Thyroid gland (tissue), 4 donors: ENCODE measurements at regions not wholly inside any gene's neighbourhood (a gene's known extent, or its start where the extent isn't known, plus 50 kb on each side); places are given as distances from the start of the nearest gene placed in this dataset. TPM values are rescaled to one million over a fixed set of nuclear protein-coding genes. Genes with fewer than 3 reads are reported as not detected.
"Not testable (repeated sequence)": the region's sequence is repeated elsewhere in the genome, so short reads cannot be mapped to it uniquely, and the experiment has no call there.

ENCODE experiments used
- DNase-seq, 2 donors: peaks; one replicate each; pipeline ENCODE4 v3.0.0-alpha.2; 2019
- H3K27ac ChIP-seq, 3 donors: fragments of 200-600 bp; sonication (generic); 1 replicate in 2 of 3; 2 replicates in 1 of 3; pipeline ENCODE4 v1.5.1; 2016 to 2019; ENCODE audit warnings: mild to moderate bottlenecking in 1 of 3, moderate library complexity in 1 of 3
- H3K27me3 ChIP-seq: fragments of 200-600 bp; sonication (generic); one replicate; pipeline ENCODE4 v1.5.1; 2019
- H3K36me3 ChIP-seq, 2 donors: fragments of 200-600 bp; sonication (generic); one replicate each; pipeline ENCODE4 v1.5.1; 2016 to 2019
- H3K4me1 ChIP-seq, 2 donors: fragments of 200-600 bp; sonication (generic); one replicate each; pipeline ENCODE4 v1.5.1; 2017 to 2019
- H3K4me3 ChIP-seq, 3 donors: fragments of 200-600 bp; sonication (generic); replicated peaks in 1 of 3; 1 replicate in 2 of 3; 2 replicates in 1 of 3; pipeline ENCODE4 v1.5.1; 2016; ENCODE audit warnings: mild to moderate bottlenecking in 1 of 3
- H3K9me3 ChIP-seq: fragments of 200-600 bp; sonication (generic); one replicate; pipeline ENCODE4 v1.5.1; 2017
- POLR2A ChIP-seq, 2 donors: fragments of 450-650 bp; IDR thresholded peaks; one replicate each; pipeline ENCODE4 v1.6.1; 2017; ENCODE audit warnings: antibody characterized with exemption in 2 of 2, mild to moderate bottlenecking in 2 of 2, moderate library complexity in 1 of 2
- WGBS, 2 donors: methylation state at CpG; one replicate each; pipeline ENCODE4 v1.1.5; 2017; 5-methylcytosine and 5-hydroxymethylcytosine counted together
- intact Hi-C: fragments of 100-400 bp; cut with DNase I; formaldehyde crosslinking; loops from one replicate; pipeline ENCODE4 v1.15.1; 2023
- small RNA-seq: library from RNA; depleted of rRNA; stranded (forward); fragments of <200 nt; gene quantifications from one replicate; pipeline ENCODE3, GENCODE V24; 2016
- TF ChIP-seq, protein P1 (sequence below), 6 experiments: fragments of 200-600 bp in 3 of 6; fragments of 450-650 bp in 3 of 6; sonication (generic) in 3 of 6; IDR thresholded peaks; one replicate each; pipeline ENCODE4 v1.5.1; 2016 to 2019; ENCODE audit warnings: antibody characterized with exemption in 6 of 6, mild to moderate bottlenecking in 2 of 6, inconsistent platforms in 1 of 6, moderate library complexity in 1 of 6

DNA sequence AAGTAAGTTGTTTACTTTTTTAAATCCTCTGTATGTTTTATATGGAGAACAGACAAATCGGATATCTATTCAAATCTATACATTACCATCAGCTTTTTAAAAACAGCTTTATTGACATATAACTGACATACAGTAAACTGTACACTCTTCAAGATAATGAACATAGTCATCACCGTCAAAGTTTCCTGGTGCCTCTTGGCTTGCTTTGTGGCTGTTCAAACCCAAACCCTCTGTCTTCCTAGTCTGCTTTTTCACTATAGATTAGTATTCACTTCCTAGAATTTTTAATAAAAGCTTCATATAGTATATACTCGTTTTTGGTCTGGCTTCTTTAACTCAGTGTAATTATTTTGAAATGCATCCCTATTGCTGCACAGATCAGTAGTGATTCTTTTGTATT is 56.4 kb upstream of the TPTE start:
- Histone ChIP-seq H3K9me3 (no peaks in the 10 kb centered on the region), H3K4me1 (no peaks in the 10 kb centered on the region), H3K27me3 (no peaks in the 10 kb centered on the region), H3K36me3 (no peaks in the 10 kb centered on the region), H3K4me3 (no peak overlapping the region), H3K27ac (no peak overlapping the region)
- TF ChIP-seq POLR2A (IDR thresholded peaks at IDR 0.05), result no peak
- TF ChIP-seq, protein P1, sequence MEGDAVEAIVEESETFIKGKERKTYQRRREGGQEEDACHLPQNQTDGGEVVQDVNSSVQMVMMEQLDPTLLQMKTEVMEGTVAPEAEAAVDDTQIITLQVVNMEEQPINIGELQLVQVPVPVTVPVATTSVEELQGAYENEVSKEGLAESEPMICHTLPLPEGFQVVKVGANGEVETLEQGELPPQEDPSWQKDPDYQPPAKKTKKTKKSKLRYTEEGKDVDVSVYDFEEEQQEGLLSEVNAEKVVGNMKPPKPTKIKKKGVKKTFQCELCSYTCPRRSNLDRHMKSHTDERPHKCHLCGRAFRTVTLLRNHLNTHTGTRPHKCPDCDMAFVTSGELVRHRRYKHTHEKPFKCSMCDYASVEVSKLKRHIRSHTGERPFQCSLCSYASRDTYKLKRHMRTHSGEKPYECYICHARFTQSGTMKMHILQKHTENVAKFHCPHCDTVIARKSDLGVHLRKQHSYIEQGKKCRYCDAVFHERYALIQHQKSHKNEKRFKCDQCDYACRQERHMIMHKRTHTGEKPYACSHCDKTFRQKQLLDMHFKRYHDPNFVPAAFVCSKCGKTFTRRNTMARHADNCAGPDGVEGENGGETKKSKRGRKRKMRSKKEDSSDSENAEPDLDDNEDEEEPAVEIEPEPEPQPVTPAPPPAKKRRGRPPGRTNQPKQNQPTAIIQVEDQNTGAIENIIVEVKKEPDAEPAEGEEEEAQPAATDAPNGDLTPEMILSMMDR (IDR thresholded peaks at IDR 0.05), result no peak
- intact Hi-C loops, result no loop called here
- 40 to 42% methylated on average over 3 of the region's 3 CpGs for WGBS, 2 donors
- no peak for DNase-seq

DNA sequence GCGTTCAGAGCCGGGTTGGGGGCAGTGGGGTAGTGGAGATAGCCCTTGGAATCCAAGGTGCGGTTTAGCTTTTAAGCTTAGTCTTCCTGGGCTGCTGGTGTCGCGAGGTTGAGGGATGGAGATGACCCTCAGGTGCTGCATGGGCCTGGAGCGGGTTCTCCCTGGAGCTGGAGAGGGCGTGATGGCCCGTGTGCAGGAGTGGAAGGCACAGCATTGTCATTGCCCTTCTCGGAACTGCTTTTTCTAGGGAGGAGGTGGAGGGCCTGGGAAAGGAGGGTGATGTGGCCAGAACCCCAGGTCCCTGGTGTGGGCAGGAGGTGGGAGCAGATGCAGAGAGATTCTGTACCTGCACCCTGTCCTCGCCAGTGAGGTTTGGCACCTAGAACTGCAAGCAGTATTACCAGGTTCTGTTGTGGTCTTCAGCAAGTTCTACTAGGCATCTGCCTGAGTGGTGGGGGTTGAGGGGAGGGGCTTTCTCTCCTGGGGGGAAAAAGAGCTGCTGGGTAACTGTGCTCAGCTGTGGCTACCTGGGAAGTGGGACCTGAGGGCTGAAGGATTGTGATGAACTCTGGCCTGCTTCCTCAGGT is 55.8 kb upstream of the TPTE start:
- H3K4me1 ChIP-seq, H3K4me3 ChIP-seq, H3K9me3 ChIP-seq, H3K27me3 ChIP-seq, H3K36me3 ChIP-seq, intact Hi-C loops, H3K27ac ChIP-seq, DNase-seq: not testable (repeated sequence)
- 54 to 65% methylated on average over 10 of the region's 10 CpGs for WGBS, 2 donors

DNA sequence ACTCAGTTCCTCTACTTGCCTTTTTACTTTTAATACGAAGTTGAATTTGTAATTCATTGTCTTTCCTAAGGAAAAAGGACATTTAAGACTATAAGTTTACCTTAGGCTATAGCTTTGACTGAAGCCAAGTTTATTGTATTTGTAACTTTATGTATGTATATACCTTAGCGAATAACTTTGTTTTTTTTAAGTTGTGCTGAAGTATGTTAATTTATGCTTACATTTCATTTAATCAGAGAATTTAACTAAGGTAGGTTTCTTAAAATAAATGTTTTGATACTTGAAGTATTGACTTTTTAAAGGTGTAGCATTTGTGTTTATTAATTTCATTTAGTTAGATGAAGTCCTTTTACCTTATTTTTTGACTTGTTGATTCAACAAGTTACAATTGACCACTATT is 55.2 kb upstream of the TPTE start:
- Histone ChIP-seq H3K27me3 (no peaks in the 10 kb centered on the region), H3K36me3 (no peaks in the 10 kb centered on the region), H3K4me3 (no peak overlapping the region), H3K4me1 (no peaks in the 10 kb centered on the region), H3K27ac (no peak overlapping the region), H3K9me3 (no peaks in the 10 kb centered on the region)
- no peak for DNase-seq
- TF ChIP-seq, protein P1 (IDR thresholded peaks at IDR 0.05), result no peak
- no peak for TF ChIP-seq POLR2A (IDR thresholded peaks at IDR 0.05)
- 25 to 27% methylated on average over 2 of the region's 2 CpGs for WGBS, 2 donors
- intact Hi-C loops, result no loop called here

Small RNAs in the stretch of these regions (small RNA-seq; reads per million reads assigned to genes)
- gene AF254983.2, result not detected
